ENCODE measurements at regions not wholly inside any gene's neighbourhood (a gene's known extent, or its start where the extent isn't known, plus 50 kb on each side); places are given as distances from the start of the nearest gene placed in this dataset.

GRCh38 chr21:35450830-35451229 lies 401.7 kb upstream of the RUNX1 start:
- TF ChIP-seq, protein P1, sequence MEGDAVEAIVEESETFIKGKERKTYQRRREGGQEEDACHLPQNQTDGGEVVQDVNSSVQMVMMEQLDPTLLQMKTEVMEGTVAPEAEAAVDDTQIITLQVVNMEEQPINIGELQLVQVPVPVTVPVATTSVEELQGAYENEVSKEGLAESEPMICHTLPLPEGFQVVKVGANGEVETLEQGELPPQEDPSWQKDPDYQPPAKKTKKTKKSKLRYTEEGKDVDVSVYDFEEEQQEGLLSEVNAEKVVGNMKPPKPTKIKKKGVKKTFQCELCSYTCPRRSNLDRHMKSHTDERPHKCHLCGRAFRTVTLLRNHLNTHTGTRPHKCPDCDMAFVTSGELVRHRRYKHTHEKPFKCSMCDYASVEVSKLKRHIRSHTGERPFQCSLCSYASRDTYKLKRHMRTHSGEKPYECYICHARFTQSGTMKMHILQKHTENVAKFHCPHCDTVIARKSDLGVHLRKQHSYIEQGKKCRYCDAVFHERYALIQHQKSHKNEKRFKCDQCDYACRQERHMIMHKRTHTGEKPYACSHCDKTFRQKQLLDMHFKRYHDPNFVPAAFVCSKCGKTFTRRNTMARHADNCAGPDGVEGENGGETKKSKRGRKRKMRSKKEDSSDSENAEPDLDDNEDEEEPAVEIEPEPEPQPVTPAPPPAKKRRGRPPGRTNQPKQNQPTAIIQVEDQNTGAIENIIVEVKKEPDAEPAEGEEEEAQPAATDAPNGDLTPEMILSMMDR (IDR thresholded peaks at IDR 0.05): no peak
- no peak for TF ChIP-seq POLR2A (IDR thresholded peaks at IDR 0.05)

Measured in heart left ventricle (tissue), 13 donors.